ENCODE measurements at regions not wholly inside any gene's neighbourhood (a gene's known extent, or its start where the extent isn't known, plus 50 kb on each side); places are given as distances from the start of the nearest gene placed in this dataset.

- TF ChIP-seq CTCF (IDR thresholded peaks at IDR 0.05; ENCODE audit: low read length) = no peak
- no peak for TF ChIP-seq EZH2phosphoT487 (IDR thresholded peaks at IDR 0.05; ENCODE audit: low read length)
- no peak for TF ChIP-seq EZH2 (optimal IDR thresholded peaks at IDR 0.05; ENCODE audit: low read depth, low read length)
- no peaks in the 10 kb centered on the region for H3K9me2 ChIP-seq (replicated peaks; ENCODE audit: insufficient read depth, low read length)
- no peak overlapping the region for H3K4me3 ChIP-seq (ENCODE audit: low read length)
- H2AFZ ChIP-seq (ENCODE audit: low read length) = no peak overlapping the region
- H3K4me1 ChIP-seq (ENCODE audit: low read length) = no peaks in the 10 kb centered on the region
- no peaks in the 10 kb centered on the region for H3F3A ChIP-seq (ENCODE audit: insufficient read depth, low read length)
- H3K9ac ChIP-seq (ENCODE audit: low read length) = no peak overlapping the region
- no peak overlapping the region for H3K4me2 ChIP-seq (ENCODE audit: low read depth, low read length)
- no peaks in the 10 kb centered on the region for H3K27me3 ChIP-seq (replicated peaks; ENCODE audit: insufficient read depth, low read length)
- no peaks in the 10 kb centered on the region for H3K36me3 ChIP-seq (replicated peaks; ENCODE audit: insufficient read depth, low read length)
- no peaks in the 10 kb centered on the region for H4K20me1 ChIP-seq (ENCODE audit: insufficient read depth, low read length)
- no peaks in the 10 kb centered on the region for H3K79me2 ChIP-seq (ENCODE audit: low read length)
- H3K27ac ChIP-seq (ENCODE audit: low read length) = no peak overlapping the region
- DNase-seq = no peak
- H3K9me3 ChIP-seq (replicated peaks; ENCODE audit: insufficient read depth, low read length) = no peaks in the 10 kb centered on the region
Measured at GRCh38 chr5:61901997-61902396, 404.0 kb upstream of the KIF2A start.

- TF ChIP-seq CTCF (IDR thresholded peaks at IDR 0.05; ENCODE audit: low read length) (no peak), EZH2phosphoT487 (IDR thresholded peaks at IDR 0.05; ENCODE audit: low read length) (no peak), EZH2 (optimal IDR thresholded peaks at IDR 0.05; ENCODE audit: low read depth, low read length) (no peak)
Measured at GRCh38 chr5:61904730-61905129, 401.3 kb upstream of the KIF2A start.

GRCh38 chr5:61905613-61906012 lies 400.4 kb upstream of the KIF2A start:
- Histone ChIP-seq H3K4me1 (ENCODE audit: low read length) (no peaks in the 10 kb centered on the region), H3K9ac (ENCODE audit: low read length) (no peak overlapping the region), H3K4me2 (ENCODE audit: low read depth, low read length) (no peak overlapping the region), H3K27me3 (replicated peaks; ENCODE audit: insufficient read depth, low read length) (no peaks in the 10 kb centered on the region), H3K79me2 (ENCODE audit: low read length) (no peaks in the 10 kb centered on the region), H4K20me1 (ENCODE audit: insufficient read depth, low read length) (no peaks in the 10 kb centered on the region), H3F3A (ENCODE audit: insufficient read depth, low read length) (no peaks in the 10 kb centered on the region), H3K36me3 (replicated peaks; ENCODE audit: insufficient read depth, low read length) (no peaks in the 10 kb centered on the region), H3K9me2 (replicated peaks; ENCODE audit: insufficient read depth, low read length) (no peaks in the 10 kb centered on the region), H3K27ac (ENCODE audit: low read length) (no peak overlapping the region), H2AFZ (ENCODE audit: low read length) (no peak overlapping the region), H3K4me3 (ENCODE audit: low read length) (no peak overlapping the region), H3K9me3 (replicated peaks; ENCODE audit: insufficient read depth, low read length) (no peaks in the 10 kb centered on the region)
- TF ChIP-seq EZH2 (optimal IDR thresholded peaks at IDR 0.05; ENCODE audit: low read depth, low read length) (no peak), EZH2phosphoT487 (IDR thresholded peaks at IDR 0.05; ENCODE audit: low read length) (no peak), CTCF (IDR thresholded peaks at IDR 0.05; ENCODE audit: low read length) (no peak)
- no peak for DNase-seq

More at GRCh38 chr5:61904730-61905129, 401.3 kb upstream of the KIF2A start:
- no peak for DNase-seq
- Histone ChIP-seq H2AFZ (ENCODE audit: low read length) (no peak overlapping the region), H3K4me2 (ENCODE audit: low read depth, low read length) (no peak overlapping the region), H3K9me2 (replicated peaks; ENCODE audit: insufficient read depth, low read length) (no peaks in the 10 kb centered on the region), H3K27ac (ENCODE audit: low read length) (no peak overlapping the region), H4K20me1 (ENCODE audit: insufficient read depth, low read length) (no peaks in the 10 kb centered on the region), H3K9me3 (replicated peaks; ENCODE audit: insufficient read depth, low read length) (no peaks in the 10 kb centered on the region), H3K9ac (ENCODE audit: low read length) (no peak overlapping the region), H3K36me3 (replicated peaks; ENCODE audit: insufficient read depth, low read length) (no peaks in the 10 kb centered on the region), H3K4me3 (ENCODE audit: low read length) (no peak overlapping the region), H3K79me2 (ENCODE audit: low read length) (no peaks in the 10 kb centered on the region), H3K4me1 (ENCODE audit: low read length) (no peaks in the 10 kb centered on the region), H3F3A (ENCODE audit: insufficient read depth, low read length) (no peaks in the 10 kb centered on the region), H3K27me3 (replicated peaks; ENCODE audit: insufficient read depth, low read length) (no peaks in the 10 kb centered on the region)
